Keratinocyte (primary cell): ENCODE measurements at regions not wholly inside any gene's neighbourhood (a gene's known extent, or its start where the extent isn't known, plus 50 kb on each side); places are given as distances from the start of the nearest gene placed in this dataset.

Experiments
- DNase-seq: peaks from one replicate; pipeline ENCODE4 v3.0.0-alpha.2; 2011; ENCODE audit warnings: low read depth, missing footprints, low spot score
- FAIRE-seq: peaks from 2 replicates; lab custom pipeline; 2011; peaks lifted over from hg19 to GRCh38; lab: Jason Lieb, UNC
- H2AFZ ChIP-seq: 2 replicates; pipeline ENCODE4 v1.6.0; 2012; ENCODE audit warnings: low read length, control low read depth, inconsistent platforms; ENCODE audit not compliant: control insufficient read depth
- H3K27ac ChIP-seq: 2 replicates; pipeline ENCODE4 v1.5.1; 2011; ENCODE audit warnings: low read length; ENCODE audit not compliant: control insufficient read depth, insufficient read depth
- H3K27me3 ChIP-seq: 3 replicates; pipeline ENCODE4 v1.6.0; 2011; ENCODE audit warnings: low read length; ENCODE audit not compliant: control insufficient read depth, insufficient read depth; ENCODE audit errors: extremely low read depth
- H3K36me3 ChIP-seq, 2 experiments: 2 replicates in 1 of 2; 3 replicates in 1 of 2; pipeline ENCODE4 v1.5.1; 2011; ENCODE audit warnings: low read length in 2 of 2, mild to moderate bottlenecking in 1 of 2; ENCODE audit not compliant: control insufficient read depth in 2 of 2, insufficient read depth in 2 of 2; ENCODE audit errors: extremely low read depth in 1 of 2
- H3K4me1 ChIP-seq: 3 replicates; pipeline ENCODE4 v1.5.1; 2011; ENCODE audit warnings: low read length; ENCODE audit not compliant: control insufficient read depth, insufficient read depth; ENCODE audit errors: extremely low read depth
- H3K4me2 ChIP-seq: 3 replicates; pipeline ENCODE4 v1.6.0; 2011; ENCODE audit warnings: low read depth, low read length; ENCODE audit not compliant: control insufficient read depth, insufficient read depth; ENCODE audit errors: extremely low read depth
- H3K4me3 ChIP-seq, 3 experiments: fragments of 200-600 bp in 1 of 3; sonication (generic) in 1 of 3; 2 replicates in 2 of 3; 3 replicates in 1 of 3; pipeline ENCODE4 v1.5.1; 2011 to 2016; ENCODE audit warnings: low read length in 3 of 3, mild to moderate bottlenecking in 3 of 3, control low read depth in 2 of 3, inconsistent platforms in 1 of 3, low read depth in 1 of 3, mixed read lengths in 1 of 3, mixed run types in 1 of 3, moderate library complexity in 1 of 3; ENCODE audit not compliant: control insufficient read depth in 2 of 3, insufficient read depth in 2 of 3; ENCODE audit errors: extremely low read depth in 1 of 3
- H3K79me2 ChIP-seq: 2 replicates; pipeline ENCODE4 v1.6.0; 2012; ENCODE audit warnings: low read length; ENCODE audit not compliant: control insufficient read depth, insufficient read depth
- H3K9ac ChIP-seq: 3 replicates; pipeline ENCODE4 v1.6.0; 2011; ENCODE audit warnings: low read length; ENCODE audit not compliant: control insufficient read depth, insufficient read depth; ENCODE audit errors: extremely low read depth
- H3K9me1 ChIP-seq: 3 replicates; pipeline ENCODE4 v1.6.0; 2011; ENCODE audit warnings: low read length; ENCODE audit not compliant: control insufficient read depth, insufficient read depth; ENCODE audit errors: extremely low read depth
- H3K9me3 ChIP-seq: 2 replicates; pipeline ENCODE4 v1.5.1; 2012; ENCODE audit warnings: low read depth, low read length; ENCODE audit not compliant: control insufficient read depth
- H4K20me1 ChIP-seq: 3 replicates; pipeline ENCODE4 v1.6.0; 2011; ENCODE audit warnings: low read length; ENCODE audit not compliant: control insufficient read depth, insufficient read depth; ENCODE audit errors: extremely low read depth
- EZH2 ChIP-seq: IDR thresholded peaks from one replicate; pipeline ENCODE4 v1.6.1; 2012; ENCODE audit warnings: inconsistent platforms, mild to moderate bottlenecking, low read length, moderate library complexity
- dilution Hi-C: fragments of 300-500 bp; cut with MboI; formaldehyde crosslinking; loops from one replicate; pipeline ENCODE4 v1.7.0; 2020; ENCODE audit warnings: low sequenced_read_pairs; ENCODE audit not compliant: extremely low pct_ligation_motif_present
- TF ChIP-seq, protein P1 (sequence below), 3 experiments: IDR thresholded peaks in 1 of 3; conservative IDR thresholded peaks in 1 of 3; optimal IDR thresholded peaks in 1 of 3; 2 replicates in 2 of 3; 3 replicates in 1 of 3; pipeline versions ENCODE3 to v1.5.1; 2011; ENCODE audit warnings: low read length in 3 of 3, mild to moderate bottlenecking in 3 of 3, moderate library complexity in 2 of 3, control low read depth in 1 of 3, inconsistent platforms in 1 of 3; ENCODE audit not compliant: insufficient read depth in 2 of 3; ENCODE audit errors: extremely low read depth in 1 of 3

- H3K27ac ChIP-seq: no peak overlapping the region
- FAIRE-seq: no peak
- no peaks in the 10 kb centered on the region for H3K27me3 ChIP-seq
- no peak for DNase-seq
- no peaks in the 10 kb centered on the region for H3K4me1 ChIP-seq
- H4K20me1 ChIP-seq: no peaks in the 10 kb centered on the region
- H3K9me1 ChIP-seq: no peaks in the 10 kb centered on the region
- dilution Hi-C loops: no loop called here
- TF ChIP-seq, protein P1, sequence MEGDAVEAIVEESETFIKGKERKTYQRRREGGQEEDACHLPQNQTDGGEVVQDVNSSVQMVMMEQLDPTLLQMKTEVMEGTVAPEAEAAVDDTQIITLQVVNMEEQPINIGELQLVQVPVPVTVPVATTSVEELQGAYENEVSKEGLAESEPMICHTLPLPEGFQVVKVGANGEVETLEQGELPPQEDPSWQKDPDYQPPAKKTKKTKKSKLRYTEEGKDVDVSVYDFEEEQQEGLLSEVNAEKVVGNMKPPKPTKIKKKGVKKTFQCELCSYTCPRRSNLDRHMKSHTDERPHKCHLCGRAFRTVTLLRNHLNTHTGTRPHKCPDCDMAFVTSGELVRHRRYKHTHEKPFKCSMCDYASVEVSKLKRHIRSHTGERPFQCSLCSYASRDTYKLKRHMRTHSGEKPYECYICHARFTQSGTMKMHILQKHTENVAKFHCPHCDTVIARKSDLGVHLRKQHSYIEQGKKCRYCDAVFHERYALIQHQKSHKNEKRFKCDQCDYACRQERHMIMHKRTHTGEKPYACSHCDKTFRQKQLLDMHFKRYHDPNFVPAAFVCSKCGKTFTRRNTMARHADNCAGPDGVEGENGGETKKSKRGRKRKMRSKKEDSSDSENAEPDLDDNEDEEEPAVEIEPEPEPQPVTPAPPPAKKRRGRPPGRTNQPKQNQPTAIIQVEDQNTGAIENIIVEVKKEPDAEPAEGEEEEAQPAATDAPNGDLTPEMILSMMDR (optimal IDR thresholded peaks at IDR 0.05 in 1 of 3, IDR thresholded peaks at IDR 0.05 in 1 of 3, conservative IDR thresholded peaks at IDR 0.05 in 1 of 3; ENCODE audit: extremely low read depth in 1 of 3, insufficient read depth in 2 of 3, low read length in 3 of 3): no peak
- TF ChIP-seq EZH2: no peak
- no peak overlapping the region for H3K4me2 ChIP-seq
- no peak overlapping the region for H3K4me3 ChIP-seq
- H2AFZ ChIP-seq: no peak overlapping the region
- no peaks in the 10 kb centered on the region for H3K79me2 ChIP-seq
- H3K36me3 ChIP-seq: no peaks in the 10 kb centered on the region
- H3K9me3 ChIP-seq: no peaks in the 10 kb centered on the region
- H3K9ac ChIP-seq: no peak overlapping the region
Measured at GRCh38 chr4:81335122-81335912, 120.3 kb upstream of the PRKG2 start.

DNA sequence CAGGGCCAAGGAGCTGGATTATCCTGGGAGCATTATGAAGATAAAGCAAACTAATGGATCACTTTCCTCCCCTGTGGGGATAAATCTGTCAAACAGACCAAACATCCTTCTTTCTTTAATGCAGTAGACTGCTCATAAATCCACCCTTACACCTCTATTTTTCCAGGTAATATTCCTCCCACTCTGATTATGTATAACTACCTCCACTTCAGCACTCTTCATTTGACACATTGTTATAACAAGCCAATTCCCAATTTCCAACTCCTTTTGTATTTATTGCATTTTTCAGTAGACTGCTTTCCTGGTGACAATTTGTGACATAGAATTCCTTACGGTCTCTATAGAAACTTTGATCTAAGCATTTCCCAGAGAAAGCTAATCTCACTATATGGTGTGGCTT is 115.0 kb upstream of the PRKG2 start:
- no peak for FAIRE-seq
- Histone ChIP-seq H2AFZ (no peak overlapping the region), H3K9ac (no peak overlapping the region), H3K9me3 (no peaks in the 10 kb centered on the region), H3K4me1 (no peaks in the 10 kb centered on the region), H3K27me3 (no peaks in the 10 kb centered on the region), H3K4me3 (no peak overlapping the region), H3K36me3 (no peaks in the 10 kb centered on the region), H3K79me2 (no peaks in the 10 kb centered on the region), H4K20me1 (no peaks in the 10 kb centered on the region), H3K27ac (no peak overlapping the region), H3K9me1 (no peaks in the 10 kb centered on the region), H3K4me2 (no peak overlapping the region)
- dilution Hi-C loops: no loop called here
- DNase-seq: no peak
- TF ChIP-seq, protein P1 (optimal IDR thresholded peaks at IDR 0.05 in 1 of 3, IDR thresholded peaks at IDR 0.05 in 1 of 3, conservative IDR thresholded peaks at IDR 0.05 in 1 of 3; ENCODE audit: extremely low read depth in 1 of 3, insufficient read depth in 2 of 3, low read length in 3 of 3): no peak
- no peak for TF ChIP-seq EZH2
